PC-9 (cell line): ENCODE measurements at regions not wholly inside any gene's neighbourhood (a gene's known extent, or its start where the extent isn't known, plus 50 kb on each side); places are given as distances from the start of the nearest gene placed in this dataset.

ENCODE experiments used
- BruUV-seq: library from RNA; stranded (reverse); fragments of 400-500 nt; replicated peaks from 2 replicates; lab custom pipeline; 2021; lab: Mats Ljungman, UMichigan
- CTCF ChIA-PET: fragments of 300-600 bp; sonication (Branson Sonifier 250); formaldehyde crosslinking; loops from one replicate; lab custom pipeline; 2022; ENCODE audit warnings: antibody characterized with exemption; lab: Charles Lee
- POLR2A ChIA-PET: fragments of 300-600 bp; sonication (Branson Sonifier 250); formaldehyde crosslinking; loops from one replicate; lab custom pipeline; 2022; ENCODE audit warnings: antibody characterized with exemption; ENCODE audit not compliant: unreplicated experiment; lab: Charles Lee
- DNase-seq, 2 experiments: peaks; one replicate each; pipeline versions ENCODE4 v3.0.0 to v3.0.0-alpha.2; 2015 to 2022; ENCODE audit warnings: mixed read lengths in 1 of 2
- H2AFZ ChIP-seq: fragments of 200-600 bp; sonication (generic); 2 replicates; pipeline ENCODE4 v1.8.1; 2017; ENCODE audit warnings: antibody characterized with exemption
- H3F3A ChIP-seq: fragments of 200-600 bp; sonication (generic); 2 replicates; pipeline ENCODE4 v1.8.1; 2017; ENCODE audit warnings: antibody characterized with exemption, mild to moderate bottlenecking, low read depth; ENCODE audit not compliant: insufficient read depth
- H3K27ac ChIP-seq: fragments of 200-600 bp; sonication (generic); 2 replicates; pipeline ENCODE4 v1.6.1; 2016; ENCODE audit warnings: mixed run types
- H3K27me3 ChIP-seq: fragments of 200-600 bp; sonication (generic); 2 replicates; pipeline ENCODE4 v1.6.1; 2016; ENCODE audit warnings: low read depth, mixed run types; ENCODE audit not compliant: insufficient read depth
- H3K36me3 ChIP-seq: fragments of 200-600 bp; sonication (generic); 2 replicates; pipeline ENCODE4 v1.6.1; 2016; ENCODE audit warnings: low read depth, mixed run types
- H3K4me1 ChIP-seq: fragments of 200-600 bp; sonication (generic); replicated peaks from 2 replicates; pipeline ENCODE4 v1.6.1; 2016; ENCODE audit warnings: mixed run types; ENCODE audit not compliant: insufficient read depth
- H3K4me2 ChIP-seq: fragments of 200-600 bp; sonication (generic); 2 replicates; pipeline ENCODE4 v1.6.1; 2017; ENCODE audit warnings: mixed run types
- H3K4me3 ChIP-seq: fragments of 200-600 bp; sonication (generic); 2 replicates; pipeline ENCODE4 v1.6.1; 2016; ENCODE audit warnings: mixed run types
- H3K79me2 ChIP-seq: fragments of 200-600 bp; sonication (generic); 2 replicates; pipeline ENCODE4 v1.6.1; 2017; ENCODE audit warnings: low read depth, mixed run types
- H3K9me2 ChIP-seq: fragments of 200-600 bp; sonication (generic); 2 replicates; pipeline ENCODE4 v1.8.1; 2017; ENCODE audit warnings: mild to moderate bottlenecking; ENCODE audit not compliant: insufficient read depth
- H3K9me3 ChIP-seq: fragments of 200-600 bp; sonication (generic); 2 replicates; pipeline ENCODE4 v1.8.1; 2016; ENCODE audit warnings: low read depth; ENCODE audit not compliant: insufficient read depth
- H4K20me1 ChIP-seq: fragments of 200-600 bp; sonication (generic); 2 replicates; pipeline ENCODE4 v1.8.1; 2017; ENCODE audit not compliant: insufficient read depth
- CTCF ChIP-seq: fragments of 200-600 bp; sonication (generic); conservative IDR thresholded peaks from 2 replicates; pipeline ENCODE4 v1.6.1; 2017; ENCODE audit warnings: mixed run types, antibody characterized with exemption, mild to moderate bottlenecking, moderate library complexity
- EZH2 ChIP-seq: fragments of 200-600 bp; sonication (generic); IDR thresholded peaks from 2 replicates; pipeline ENCODE4 v1.8.0; 2017; ENCODE audit warnings: antibody characterized with exemption, low read depth
- intact Hi-C: fragments of 100-400 bp; cut with micrococcal nuclease; formaldehyde crosslinking; loops from one replicate; pipeline ENCODE4 v1.10.0; 2022; ENCODE audit not compliant: unreplicated experiment

- no peak for DNase-seq
- H3K4me2 ChIP-seq, result no peak overlapping the region
- H3K27me3 ChIP-seq, result no peaks in the 10 kb centered on the region
- H3K4me1 ChIP-seq, result peaks cover 12% of the 10 kb centered on the region
- H3K4me3 ChIP-seq, result no peak overlapping the region
- no peaks in the 10 kb centered on the region for H3K36me3 ChIP-seq
- peaks cover 9% of the 10 kb centered on the region; the same call in 1 of the 2 replicates for H3F3A ChIP-seq
- TF ChIP-seq EZH2 (no peak), CTCF (no peak)
- no peaks in the 10 kb centered on the region for H3K79me2 ChIP-seq
- H3K9me2 ChIP-seq, result no peaks in the 10 kb centered on the region
- CTCF ChIA-PET, result no interaction called here
- H3K9me3 ChIP-seq, result peaks cover 3% of the 10 kb centered on the region; the same call in 1 of the 2 replicates
- BruUV-seq, result no TSS peak
- intact Hi-C loops, result no loop called here
- H4K20me1 ChIP-seq, result no peaks in the 10 kb centered on the region
- no peak overlapping the region for H2AFZ ChIP-seq
- POLR2A ChIA-PET, result interaction anchor here (0.5 kb wide), 1 partner anchor 794 kb away, joined by 11 read pairs; no protein-coding TSS in a partner anchor
- no peak overlapping the region for H3K27ac ChIP-seq
These were observed 90.3 kb downstream of the DIRAS2 start for GRCh38 chr9:90552317-90552716.

GRCh38 chr9:90555351-90556057 is 87.1 kb downstream of the DIRAS2 start:
- no peak for DNase-seq
- H2AFZ ChIP-seq, result no peak overlapping the region
- no peak overlapping the region for H3K4me3 ChIP-seq
- peaks cover 3% of the 10 kb centered on the region; the same call in 1 of the 2 replicates for H3K9me3 ChIP-seq
- no peak overlapping the region for H3K4me2 ChIP-seq
- H3K27me3 ChIP-seq, result no peaks in the 10 kb centered on the region
- intact Hi-C loops, result no loop called here
- no peaks in the 10 kb centered on the region for H4K20me1 ChIP-seq
- ChIA-PET CTCF (interaction anchor here (0.6 kb wide), 1 partner anchor 520 kb away, joined by 4 read pairs; no protein-coding TSS in a partner anchor), POLR2A (no interaction called here)
- H3K27ac ChIP-seq, result no peak overlapping the region
- peaks cover 9% of the 10 kb centered on the region; the same call in 1 of the 2 replicates for H3F3A ChIP-seq
- TF ChIP-seq EZH2, result no peak
- no peak for TF ChIP-seq CTCF
- BruUV-seq, result no TSS peak
- peaks cover 14% of the 10 kb centered on the region for H3K4me1 ChIP-seq
- H3K36me3 ChIP-seq, result no peaks in the 10 kb centered on the region
- no peaks in the 10 kb centered on the region for H3K9me2 ChIP-seq
- no peaks in the 10 kb centered on the region for H3K79me2 ChIP-seq

- Histone ChIP-seq H3K4me2 (peak overlapping the region; percentile 24; the same call in 1 of the 2 replicates), H3F3A (peaks cover 9% of the 10 kb centered on the region; the same call in 1 of the 2 replicates), H3K9me2 (no peaks in the 10 kb centered on the region), H3K79me2 (no peaks in the 10 kb centered on the region), H3K27ac (no peak overlapping the region), H2AFZ (no peak overlapping the region), H3K27me3 (no peaks in the 10 kb centered on the region), H3K9me3 (peaks cover 3% of the 10 kb centered on the region; the same call in 1 of the 2 replicates), H4K20me1 (no peaks in the 10 kb centered on the region), H3K4me3 (no peak overlapping the region), H3K36me3 (no peaks in the 10 kb centered on the region), H3K4me1 (peaks cover 14% of the 10 kb centered on the region)
- POLR2A ChIA-PET, result no interaction called here
- no peak for TF ChIP-seq CTCF
- TF ChIP-seq EZH2, result no peak
- CTCF ChIA-PET, result interaction anchor here (0.5 kb wide), 1 partner anchor 134 kb away, joined by 3 read pairs; no protein-coding TSS in a partner anchor
- DNase-seq, result peak in 1 of 2 experiments; percentile 63
- intact Hi-C loops, result no loop called here
- BruUV-seq, result no TSS peak
These were observed 85.5 kb downstream of the DIRAS2 start for GRCh38 chr9:90556897-90557675.
